ENCODE measurements at regions not wholly inside any gene's neighbourhood (a gene's known extent, or its start where the extent isn't known, plus 50 kb on each side); places are given as distances from the start of the nearest gene placed in this dataset.
"Not testable (repeated sequence)": the region's sequence is repeated elsewhere in the genome, so short reads cannot be mapped to it uniquely, and the experiment has no call there.

- no peak overlapping the region for H3K4me3 ChIP-seq (ENCODE audit: low read length in 2 of 2)
- no peaks in the 10 kb centered on the region for H3K36me3 ChIP-seq (ENCODE audit: control insufficient read depth in 1 of 2, insufficient read depth in 2 of 2, low read length in 1 of 2)
- 87 to 88% methylated on average over 4 of the region's 4 CpGs for WGBS, 2 donors
- no peaks in the 10 kb centered on the region for H3K9me3 ChIP-seq (ENCODE audit: control insufficient read depth, low read length)
- no peak for ATAC-seq (ENCODE audit: low FRiP score)
- no peak for DNase-seq
- H3K27ac ChIP-seq (ENCODE audit: low read depth in 1 of 2, low read length in 2 of 2) = no peak overlapping the region
- no peaks in the 10 kb centered on the region for H3K27me3 ChIP-seq (ENCODE audit: control insufficient read depth in 1 of 2, insufficient read depth in 2 of 2, low read length in 1 of 2)
- H3K4me1 ChIP-seq (ENCODE audit: control insufficient read depth in 1 of 2, insufficient read depth in 2 of 2, low read length in 2 of 2) = no peaks in the 10 kb centered on the region
- intact Hi-C loops (cut with DNase I) = loop anchor here in 1 of 2 donors (5.0 kb wide), 1 partner anchor 40 kb away; no protein-coding TSS in a partner anchor
Observed at GRCh38 chr20:60102665-60103210, 144.5 kb downstream of the CDH26 start.

GRCh38 chr20:60104993-60105803 is 147.0 kb downstream of the CDH26 start:
- H3K4me1 ChIP-seq (ENCODE audit: control insufficient read depth in 1 of 2, insufficient read depth in 2 of 2, low read length in 2 of 2) = no peaks in the 10 kb centered on the region
- DNase-seq (no peak), ATAC-seq (ENCODE audit: low FRiP score) (no peak)
- WGBS, 2 donors = 54 to 63% methylated on average over 9 to 10 of the region's 10 CpGs
- no peak overlapping the region for H3K27ac ChIP-seq (ENCODE audit: low read depth in 1 of 2, low read length in 2 of 2)
- no peak overlapping the region for H3K4me3 ChIP-seq (ENCODE audit: low read length in 2 of 2)
- H3K9me3 ChIP-seq (ENCODE audit: control insufficient read depth, low read length) = no peaks in the 10 kb centered on the region
- H3K36me3 ChIP-seq (ENCODE audit: control insufficient read depth in 1 of 2, insufficient read depth in 2 of 2, low read length in 1 of 2) = no peaks in the 10 kb centered on the region
- intact Hi-C loops (cut with DNase I) = loop anchor here in 1 of 2 donors (5.0 kb wide), 1 partner anchor 43 kb away; no protein-coding TSS in a partner anchor
- no peaks in the 10 kb centered on the region for H3K27me3 ChIP-seq (ENCODE audit: control insufficient read depth in 1 of 2, insufficient read depth in 2 of 2, low read length in 1 of 2)

GRCh38 chr20:60106186-60106585 is 148.0 kb downstream of the CDH26 start:
- H3K9me3 ChIP-seq (ENCODE audit: control insufficient read depth, low read length); H3K4me3 ChIP-seq (ENCODE audit: low read length in 2 of 2); H3K36me3 ChIP-seq (ENCODE audit: control insufficient read depth in 1 of 2, insufficient read depth in 2 of 2, low read length in 1 of 2); ATAC-seq (ENCODE audit: low FRiP score); DNase-seq; H3K4me1 ChIP-seq (ENCODE audit: control insufficient read depth in 1 of 2, insufficient read depth in 2 of 2, low read length in 2 of 2); H3K27me3 ChIP-seq (ENCODE audit: control insufficient read depth in 1 of 2, insufficient read depth in 2 of 2, low read length in 1 of 2); H3K27ac ChIP-seq (ENCODE audit: low read depth in 1 of 2, low read length in 2 of 2); intact Hi-C loops (cut with DNase I): not testable (repeated sequence)
- 79 to 81% methylated on average over 8 of the region's 8 CpGs for WGBS, 2 donors

GRCh38 chr20:60107621-60108390 is 149.6 kb downstream of the CDH26 start:
- WGBS, 2 donors = 61 to 80% methylated on average over 10 of the region's 10 CpGs
- no peak for DNase-seq
- Histone ChIP-seq H3K36me3 (ENCODE audit: control insufficient read depth in 1 of 2, insufficient read depth in 2 of 2, low read length in 1 of 2) (no peaks in the 10 kb centered on the region), H3K27ac (ENCODE audit: low read depth in 1 of 2, low read length in 2 of 2) (no peak overlapping the region), H3K4me1 (ENCODE audit: control insufficient read depth in 1 of 2, insufficient read depth in 2 of 2, low read length in 2 of 2) (no peaks in the 10 kb centered on the region), H3K27me3 (ENCODE audit: control insufficient read depth in 1 of 2, insufficient read depth in 2 of 2, low read length in 1 of 2) (no peaks in the 10 kb centered on the region), H3K9me3 (ENCODE audit: control insufficient read depth, low read length) (no peaks in the 10 kb centered on the region), H3K4me3 (ENCODE audit: low read length in 2 of 2) (no peak overlapping the region)
- no peak for ATAC-seq (ENCODE audit: low FRiP score)
- intact Hi-C loops (cut with DNase I) = no loop called here

GRCh38 chr20:60108397-60108796 is 150.2 kb downstream of the CDH26 start:
- DNase-seq (no peak), ATAC-seq (ENCODE audit: low FRiP score) (no peak)
- 43 to 53% methylated on average over 5 of the region's 5 CpGs for WGBS, 2 donors
- Histone ChIP-seq H3K27ac (ENCODE audit: low read depth in 1 of 2, low read length in 2 of 2) (no peak overlapping the region), H3K4me1 (ENCODE audit: control insufficient read depth in 1 of 2, insufficient read depth in 2 of 2, low read length in 2 of 2) (no peaks in the 10 kb centered on the region), H3K4me3 (ENCODE audit: low read length in 2 of 2) (no peak overlapping the region), H3K9me3 (ENCODE audit: control insufficient read depth, low read length) (no peaks in the 10 kb centered on the region), H3K27me3 (ENCODE audit: control insufficient read depth in 1 of 2, insufficient read depth in 2 of 2, low read length in 1 of 2) (no peaks in the 10 kb centered on the region), H3K36me3 (ENCODE audit: control insufficient read depth in 1 of 2, insufficient read depth in 2 of 2, low read length in 1 of 2) (no peaks in the 10 kb centered on the region)
- intact Hi-C loops (cut with DNase I) = no loop called here

- Histone ChIP-seq H3K36me3 (ENCODE audit: control insufficient read depth in 1 of 2, insufficient read depth in 2 of 2, low read length in 1 of 2) (no peaks in the 10 kb centered on the region), H3K27me3 (ENCODE audit: control insufficient read depth in 1 of 2, insufficient read depth in 2 of 2, low read length in 1 of 2) (no peaks in the 10 kb centered on the region), H3K4me3 (ENCODE audit: low read length in 2 of 2) (no peak overlapping the region), H3K27ac (ENCODE audit: low read depth in 1 of 2, low read length in 2 of 2) (no peak overlapping the region), H3K9me3 (ENCODE audit: control insufficient read depth, low read length) (no peaks in the 10 kb centered on the region), H3K4me1 (ENCODE audit: control insufficient read depth in 1 of 2, insufficient read depth in 2 of 2, low read length in 2 of 2) (no peaks in the 10 kb centered on the region)
- ATAC-seq (ENCODE audit: low FRiP score) (no peak), DNase-seq (no peak)
- intact Hi-C loops (cut with DNase I) = no loop called here
- 83% methylated on average over 11 of the region's 11 CpGs for WGBS, 2 donors
Observed at GRCh38 chr20:60113024-60113724, 155.0 kb downstream of the CDH26 start.

GRCh38 chr20:60113771-60114170 is 155.5 kb downstream of the CDH26 start:
- Histone ChIP-seq H3K27me3 (ENCODE audit: control insufficient read depth in 1 of 2, insufficient read depth in 2 of 2, low read length in 1 of 2) (peaks cover 0 to 3% of the 10 kb centered on the region in 2 donors), H3K27ac (ENCODE audit: low read depth in 1 of 2, low read length in 2 of 2) (no peak overlapping the region), H3K36me3 (ENCODE audit: control insufficient read depth in 1 of 2, insufficient read depth in 2 of 2, low read length in 1 of 2) (no peaks in the 10 kb centered on the region), H3K4me1 (ENCODE audit: control insufficient read depth in 1 of 2, insufficient read depth in 2 of 2, low read length in 2 of 2) (no peaks in the 10 kb centered on the region), H3K9me3 (ENCODE audit: control insufficient read depth, low read length) (no peaks in the 10 kb centered on the region), H3K4me3 (ENCODE audit: low read length in 2 of 2) (no peak overlapping the region)
- ATAC-seq (ENCODE audit: low FRiP score) = no peak
- no peak for DNase-seq
- intact Hi-C loops (cut with DNase I) = no loop called here
- 79 to 85% methylated on average over 6 of the region's 6 CpGs for WGBS, 2 donors

GRCh38 chr20:60115451-60115850 is 157.2 kb downstream of the CDH26 start:
- H3K36me3 ChIP-seq (ENCODE audit: control insufficient read depth in 1 of 2, insufficient read depth in 2 of 2, low read length in 1 of 2) = no peaks in the 10 kb centered on the region
- H3K4me1 ChIP-seq (ENCODE audit: control insufficient read depth in 1 of 2, insufficient read depth in 2 of 2, low read length in 2 of 2) = no peaks in the 10 kb centered on the region
- no peak overlapping the region for H3K27ac ChIP-seq (ENCODE audit: low read depth in 1 of 2, low read length in 2 of 2)
- ATAC-seq (ENCODE audit: low FRiP score) = no peak
- DNase-seq = no peak
- 46 to 53% methylated on average over 6 of the region's 6 CpGs for WGBS, 2 donors
- no peaks in the 10 kb centered on the region for H3K9me3 ChIP-seq (ENCODE audit: control insufficient read depth, low read length)
- H3K4me3 ChIP-seq (ENCODE audit: low read length in 2 of 2) = no peak overlapping the region
- peaks cover 0 to 3% of the 10 kb centered on the region in 2 donors for H3K27me3 ChIP-seq (ENCODE audit: control insufficient read depth in 1 of 2, insufficient read depth in 2 of 2, low read length in 1 of 2)
- intact Hi-C loops (cut with DNase I) = no loop called here
